Endodermal cell (in vitro differentiated cells): ENCODE measurements at regions not wholly inside any gene's neighbourhood (a gene's known extent, or its start where the extent isn't known, plus 50 kb on each side); places are given as distances from the start of the nearest gene placed in this dataset.

Experiments used
- DNase-seq: peaks from one replicate; pipeline ENCODE4 v3.0.0-alpha.2; 2017
- H3K27ac ChIP-seq: 2 replicates; pipeline ENCODE4 v1.5.1; 2013; ENCODE audit warnings: mild to moderate bottlenecking, low read depth, low read length, moderate library complexity
- H3K27me3 ChIP-seq: 2 replicates; pipeline ENCODE4 v1.6.1; 2013; ENCODE audit warnings: mild to moderate bottlenecking, low read length, moderate library complexity; ENCODE audit not compliant: insufficient read depth, control insufficient read depth, poor library complexity, severe bottlenecking
- H3K36me3 ChIP-seq: 2 replicates; pipeline ENCODE4 v1.7.0; 2013; ENCODE audit warnings: mild to moderate bottlenecking, low read length, moderate library complexity; ENCODE audit not compliant: control insufficient read depth, insufficient read depth
- H3K4me1 ChIP-seq: one replicate; pipeline ENCODE4 v1.7.0; 2013; ENCODE audit warnings: low read length; ENCODE audit not compliant: control insufficient read depth, insufficient read depth
- H3K4me3 ChIP-seq: 2 replicates; pipeline ENCODE4 v1.5.1; 2013; ENCODE audit warnings: mild to moderate bottlenecking, low read length, moderate library complexity
- H3K9ac ChIP-seq: 2 replicates; pipeline ENCODE4 v1.6.1; 2013; ENCODE audit warnings: mild to moderate bottlenecking, low read length, moderate library complexity; ENCODE audit not compliant: poor library complexity, severe bottlenecking; ENCODE audit errors: extremely low read depth
- H3K9me3 ChIP-seq: 2 replicates; pipeline ENCODE4 v1.6.1; 2013; ENCODE audit warnings: mild to moderate bottlenecking, low read length, moderate library complexity; ENCODE audit not compliant: control insufficient read depth
- H3K27ac Mint-ChIP-seq: 2 replicates; pipeline ENCODE4 v1.8.0; 2020; ENCODE audit warnings: mixed read lengths
- H3K27me3 Mint-ChIP-seq: 2 replicates; pipeline ENCODE4 v1.8.0; 2021; ENCODE audit warnings: mild to moderate bottlenecking, mixed read lengths; ENCODE audit not compliant: insufficient read depth
- H3K36me3 Mint-ChIP-seq: 2 replicates; pipeline ENCODE4 v1.8.0; 2020; ENCODE audit warnings: low read depth, mixed read lengths
- H3K4me1 Mint-ChIP-seq: 2 replicates; pipeline ENCODE4 v1.8.0; 2020; ENCODE audit warnings: mixed read lengths
- H3K4me3 Mint-ChIP-seq: 2 replicates; pipeline ENCODE4 v1.8.0; 2020; ENCODE audit warnings: mild to moderate bottlenecking, moderate library complexity, mixed read lengths
- H3K9me3 Mint-ChIP-seq: 2 replicates; pipeline ENCODE4 v1.8.0; 2020; ENCODE audit warnings: mild to moderate bottlenecking, mixed read lengths
- CTCF ChIP-seq: fragments of 200-600 bp; sonication (generic); conservative IDR thresholded peaks from 2 replicates; pipeline ENCODE4 v1.5.0; 2021; ENCODE audit warnings: antibody characterized with exemption, mild to moderate bottlenecking
- WGBS, 2 experiments: methylation state at CpG; one replicate each; pipeline versions ENCODE4 v1.1.5 to v1.1.7; 2013; ENCODE audit warnings: missing lambda C conversion rate in 2 of 2, mixed read lengths in 1 of 2; ENCODE audit not compliant: insufficient coverage in 1 of 2, insufficient read length in 1 of 2; 5-methylcytosine and 5-hydroxymethylcytosine counted together

DNA sequence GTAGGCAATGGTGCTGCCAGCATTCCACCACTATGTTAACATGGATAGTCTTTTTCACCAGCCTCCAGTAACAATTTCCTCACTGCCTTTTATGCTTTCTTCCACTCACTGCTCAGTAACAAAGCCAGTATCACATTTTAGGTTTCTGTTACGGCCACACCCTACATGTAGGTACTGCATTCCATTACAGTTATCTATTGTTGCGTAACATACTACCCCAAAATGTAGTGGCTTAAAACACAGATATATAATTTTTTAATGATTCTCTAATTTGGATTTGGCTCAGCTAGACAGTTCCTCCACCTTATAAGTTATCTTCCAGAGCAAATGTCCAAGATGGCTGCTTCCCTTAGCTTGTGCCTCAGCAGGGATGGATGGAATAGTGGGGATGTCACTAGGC lies 498.7 kb upstream of the ACVR2A start:
- Mint-ChIP-seq H3K36me3 (no peaks in the 10 kb centered on the region), H3K9me3 (peaks cover 21% of the 10 kb centered on the region), H3K4me1 (no peaks in the 10 kb centered on the region), H3K4me3 (no peak overlapping the region), H3K27me3 (no peaks in the 10 kb centered on the region), H3K27ac (no peak overlapping the region)
- DNase-seq = no peak
- Histone ChIP-seq H3K9ac (no peak overlapping the region), H3K9me3 (peaks cover 17% of the 10 kb centered on the region), H3K27ac (no peak overlapping the region), H3K4me3 (no peak overlapping the region), H3K36me3 (no peaks in the 10 kb centered on the region), H3K27me3 (no peaks in the 10 kb centered on the region), H3K4me1 (no peaks in the 10 kb centered on the region)
- no peak for TF ChIP-seq CTCF
- WGBS, 2 experiments = 99% methylated on average over 2 of the region's 2 CpGs; no CpG with 5 or more reads in 1 of the 2 experiments

GRCh38 chr2:147345246-147345645 lies 499.6 kb upstream of the ACVR2A start:
- no peak for DNase-seq
- no peaks in the 10 kb centered on the region for H3K36me3 Mint-ChIP-seq
- WGBS, 2 experiments = 91 to 95% methylated on average over 1 of the region's 1 CpG
- Histone ChIP-seq H3K27me3 (no peaks in the 10 kb centered on the region), H3K9me3 (peaks cover 17% of the 10 kb centered on the region), H3K4me1 (no peaks in the 10 kb centered on the region), H3K36me3 (no peaks in the 10 kb centered on the region), H3K9ac (no peak overlapping the region), H3K4me3 (no peak overlapping the region), H3K27ac (no peak overlapping the region)
- no peaks in the 10 kb centered on the region for H3K27me3 Mint-ChIP-seq
- no peak for TF ChIP-seq CTCF
- H3K4me1 Mint-ChIP-seq = no peaks in the 10 kb centered on the region
- H3K4me3 Mint-ChIP-seq = no peak overlapping the region
- peaks cover 21% of the 10 kb centered on the region for H3K9me3 Mint-ChIP-seq
- H3K27ac Mint-ChIP-seq = no peak overlapping the region

DNA sequence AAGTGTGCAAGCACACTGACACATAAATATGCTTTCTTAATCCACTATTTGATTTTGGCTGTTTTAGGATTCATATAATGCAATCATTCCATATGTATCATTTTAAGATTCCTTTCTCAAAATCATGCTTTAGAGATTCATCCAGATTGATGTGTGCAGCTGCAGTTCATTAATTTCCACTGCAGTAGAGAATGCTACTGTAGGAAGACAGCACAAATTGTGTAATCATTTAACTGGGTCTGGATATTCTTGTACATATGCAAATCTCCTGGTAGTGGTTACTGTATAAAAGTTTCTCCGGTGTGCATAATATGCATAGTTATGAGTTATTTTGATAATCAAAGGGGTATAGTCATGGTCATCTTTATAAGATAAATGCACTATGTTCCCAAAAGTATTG lies 502.5 kb upstream of the ACVR2A start:
- no peaks in the 10 kb centered on the region for H3K27me3 ChIP-seq
- Mint-ChIP-seq H3K27me3 (no peaks in the 10 kb centered on the region), H3K36me3 (no peaks in the 10 kb centered on the region), H3K4me3 (no peak overlapping the region), H3K9me3 (peaks cover 21% of the 10 kb centered on the region), H3K4me1 (no peaks in the 10 kb centered on the region), H3K27ac (no peak overlapping the region)
- H3K4me3 ChIP-seq = no peak overlapping the region
- H3K9ac ChIP-seq = no peak overlapping the region
- DNase-seq = no peak
- H3K27ac ChIP-seq = no peak overlapping the region
- H3K4me1 ChIP-seq = no peaks in the 10 kb centered on the region
- WGBS, 2 experiments = 82% methylated on average over 1 of the region's 1 CpG; no CpG with 5 or more reads in 1 of the 2 experiments
- H3K36me3 ChIP-seq = no peaks in the 10 kb centered on the region
- no peak for TF ChIP-seq CTCF
- H3K9me3 ChIP-seq = peaks cover 17% of the 10 kb centered on the region
